Stimulated activated naive CD8-positive, alpha-beta T cell treated with anti-CD3 and anti-CD28 coated beads, Interleukin-15, Interleukin-2, amounts not matched to agents 100 ng/mL and 50 ng/mL, for 24 hours (primary cell): ENCODE measurements at regions not wholly inside any gene's neighbourhood (a gene's known extent, or its start where the extent isn't known, plus 50 kb on each side); places are given as distances from the start of the nearest gene placed in this dataset.

ENCODE experiments used
- H3K27ac Mint-ChIP-seq: one replicate; pipeline ENCODE4 v1.8.0; 2021; ENCODE audit warnings: mild to moderate bottlenecking, mixed read lengths
- H3K27me3 Mint-ChIP-seq: one replicate; pipeline ENCODE4 v1.8.0; 2021; ENCODE audit warnings: mixed read lengths
- H3K36me3 Mint-ChIP-seq: one replicate; pipeline ENCODE4 v1.8.0; 2021; ENCODE audit warnings: low read depth, mixed read lengths
- H3K4me1 Mint-ChIP-seq: one replicate; pipeline ENCODE4 v1.8.0; 2021; ENCODE audit warnings: low read depth, mixed read lengths
- H3K4me3 Mint-ChIP-seq: one replicate; pipeline ENCODE4 v1.8.0; 2021; ENCODE audit warnings: mild to moderate bottlenecking, mixed read lengths
- H3K9me3 Mint-ChIP-seq: one replicate; pipeline ENCODE4 v1.8.0; 2021; ENCODE audit warnings: mixed read lengths

DNA sequence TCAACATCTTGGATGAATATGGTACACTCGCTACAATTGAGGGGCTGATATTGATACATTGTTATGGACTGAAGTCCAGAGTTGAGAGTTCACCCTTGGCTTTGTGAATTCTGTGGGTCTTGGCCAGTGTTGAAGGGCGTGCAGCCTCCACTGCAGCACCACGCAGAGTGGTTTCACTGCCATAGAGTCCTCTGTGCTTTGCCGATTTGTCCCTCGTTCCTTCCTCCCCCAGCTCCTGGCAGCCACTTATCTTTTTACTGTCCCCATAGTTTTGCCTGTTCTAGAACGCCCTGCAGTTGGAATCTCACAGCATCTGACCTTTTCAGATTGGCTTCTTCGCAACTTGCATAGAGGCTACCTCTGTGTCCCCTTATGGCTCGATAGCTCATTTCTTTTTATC lies 57.3 kb upstream of the IRS2 start:
- H3K4me1 Mint-ChIP-seq, result peaks cover 12% of the 10 kb centered on the region
- peaks cover 35% of the 10 kb centered on the region for H3K27me3 Mint-ChIP-seq
- no peaks in the 10 kb centered on the region for H3K36me3 Mint-ChIP-seq
- H3K9me3 Mint-ChIP-seq, result no peaks in the 10 kb centered on the region
- H3K4me3 Mint-ChIP-seq, result no peak overlapping the region
- peak overlapping the region; percentile 45 for H3K27ac Mint-ChIP-seq

DNA sequence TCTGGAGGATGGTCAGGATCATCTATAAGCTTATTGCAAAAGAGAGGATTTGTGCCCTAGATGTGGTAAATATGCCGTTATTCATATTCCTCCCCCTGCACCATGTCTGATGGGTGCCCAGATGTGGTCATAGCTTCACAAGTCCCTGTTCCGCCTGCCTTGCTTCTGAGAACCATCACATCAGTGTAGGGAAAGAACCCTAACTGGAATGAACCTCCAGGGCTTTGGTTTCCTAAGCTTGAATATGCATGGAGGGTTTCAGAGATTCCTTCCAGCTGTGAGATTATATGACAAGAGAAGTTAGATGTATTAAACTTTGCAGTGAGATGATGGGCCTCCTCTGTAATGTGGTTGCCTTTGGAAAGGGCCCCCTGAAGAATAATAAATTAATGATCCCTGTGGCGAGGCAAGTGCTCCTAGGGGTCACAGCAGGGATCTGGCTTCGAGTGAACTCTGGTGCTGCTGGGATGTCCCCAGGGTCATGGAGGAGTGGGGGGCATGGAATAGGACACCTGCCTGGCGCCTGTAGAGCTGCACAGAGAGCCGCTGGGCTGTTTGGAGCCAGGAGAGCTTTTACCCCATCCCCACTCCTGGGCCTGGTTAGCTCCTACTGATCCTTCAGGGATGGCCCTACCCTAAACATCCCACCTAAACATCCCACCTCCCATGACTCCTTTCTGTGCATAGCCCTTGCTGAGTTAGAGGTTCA lies 56.0 kb upstream of the IRS2 start:
- H3K27me3 Mint-ChIP-seq, result peaks cover 35% of the 10 kb centered on the region
- H3K36me3 Mint-ChIP-seq, result no peaks in the 10 kb centered on the region
- H3K4me1 Mint-ChIP-seq, result peaks cover 12% of the 10 kb centered on the region
- no peak overlapping the region for H3K27ac Mint-ChIP-seq
- no peaks in the 10 kb centered on the region for H3K9me3 Mint-ChIP-seq
- H3K4me3 Mint-ChIP-seq, result no peak overlapping the region

DNA sequence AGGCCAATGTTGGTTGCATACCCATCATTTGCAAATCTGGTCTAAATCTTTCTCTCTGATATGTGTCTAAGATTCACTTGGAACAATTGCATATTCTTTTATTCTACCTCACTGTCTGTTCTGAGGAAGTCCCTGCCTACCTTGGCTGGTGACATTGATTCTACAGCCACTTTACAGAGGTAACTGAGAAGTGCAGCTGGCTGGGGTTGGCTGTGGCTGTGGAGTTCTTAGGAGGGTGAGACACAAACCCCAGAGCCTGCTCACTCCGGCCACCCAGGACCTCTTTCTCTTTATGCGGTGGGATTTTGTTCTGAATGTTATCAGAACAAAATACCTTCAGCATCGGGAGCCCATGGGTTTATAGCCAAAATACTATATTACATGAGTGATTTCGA lies 54.5 kb upstream of the IRS2 start:
- no peaks in the 10 kb centered on the region for H3K9me3 Mint-ChIP-seq
- no peaks in the 10 kb centered on the region for H3K36me3 Mint-ChIP-seq
- no peak overlapping the region for H3K27ac Mint-ChIP-seq
- peaks cover 12% of the 10 kb centered on the region for H3K4me1 Mint-ChIP-seq
- H3K27me3 Mint-ChIP-seq, result peaks cover 30% of the 10 kb centered on the region
- H3K4me3 Mint-ChIP-seq, result no peak overlapping the region

- Mint-ChIP-seq H3K36me3 (no peaks in the 10 kb centered on the region), H3K4me3 (no peak overlapping the region), H3K9me3 (no peaks in the 10 kb centered on the region), H3K27ac (no peak overlapping the region), H3K27me3 (peaks cover 33% of the 10 kb centered on the region), H3K4me1 (peaks cover 12% of the 10 kb centered on the region)
These were observed 54.0 kb upstream of the IRS2 start for GRCh38 chr13:109840201-109840892.

- Mint-ChIP-seq H3K4me3 (no peak overlapping the region), H3K27ac (no peak overlapping the region), H3K36me3 (no peaks in the 10 kb centered on the region), H3K9me3 (no peaks in the 10 kb centered on the region), H3K27me3 (peaks cover 34% of the 10 kb centered on the region), H3K4me1 (peaks cover 12% of the 10 kb centered on the region)
These were observed 50.5 kb upstream of the IRS2 start for GRCh38 chr13:109836629-109837607.
